ENCODE measurements at regions not wholly inside any gene's neighbourhood (a gene's known extent, or its start where the extent isn't known, plus 50 kb on each side); places are given as distances from the start of the nearest gene placed in this dataset.
"Not testable (repeated sequence)": the region's sequence is repeated elsewhere in the genome, so short reads cannot be mapped to it uniquely, and the experiment has no call there.

GRCh38 chr3:137191951-137192350 lies 234.2 kb downstream of the IL20RB start:
- Histone ChIP-seq H2AFZ (ENCODE audit: insufficient read depth, low read depth, low read length, poor library complexity, severe bottlenecking) (no peak overlapping the region), H3K9ac (ENCODE audit: insufficient read depth, low read length, poor library complexity, severe bottlenecking) (no peak overlapping the region), H3K36me3 (replicated peaks in 1 of 2; ENCODE audit: control insufficient read depth in 1 of 2, insufficient read depth in 2 of 2, low read length in 2 of 2) (no peaks in the 10 kb centered on the region), H3K27ac (ENCODE audit: low read depth in 1 of 2, low read length in 2 of 2) (no peak overlapping the region), H3K4me2 (replicated peaks; ENCODE audit: extremely low read depth, low read length, poor library complexity, severe bottlenecking) (no peak overlapping the region), H3K9me3 (replicated peaks in 1 of 2; ENCODE audit: control insufficient read depth in 1 of 2, insufficient read depth in 1 of 2, low read length in 2 of 2) (peaks cover 0 to 10% of the 10 kb centered on the region in 2 donors), H3K27me3 (ENCODE audit: control insufficient read depth in 2 of 2, insufficient read depth in 2 of 2, low read length in 2 of 2) (no peaks in the 10 kb centered on the region), H3K4me1 (ENCODE audit: control insufficient read depth in 1 of 2, insufficient read depth in 2 of 2, low read length in 2 of 2) (no peaks in the 10 kb centered on the region), H3K4me3 (replicated peaks in 1 of 3; ENCODE audit: low read depth in 2 of 3, low read length in 3 of 3) (no peak overlapping the region), H4K20me1 (ENCODE audit: insufficient read depth, low read length) (no peaks in the 10 kb centered on the region), H3K79me2 (ENCODE audit: insufficient read depth, low read length) (no peaks in the 10 kb centered on the region)
- H3K27me3 Mint-ChIP-seq (ENCODE audit: low read depth in 3 of 3), result peaks cover 0 to 6% (median 0%) of the 10 kb centered on the region in 3 donors
- DNase-seq, result no peak
- H3K36me3 Mint-ChIP-seq, result no peaks in the 10 kb centered on the region
- H3K4me3 Mint-ChIP-seq, result no peak overlapping the region
- peaks cover 0 to 14% (median 6%) of the 10 kb centered on the region in 7 donors for H3K9me3 Mint-ChIP-seq
- intact Hi-C loops (cut with micrococcal nuclease), result no loop called here
- TF ChIP-seq CTCF (IDR thresholded peaks at IDR 0.05), result no peak
- 100% methylated on average over 1 of the region's 8 CpGs for WGBS (ENCODE audit: insufficient coverage)
- H3K27ac Mint-ChIP-seq, result no peak overlapping the region
- no peaks in the 10 kb centered on the region for H3K4me1 Mint-ChIP-seq

GRCh38 chr3:137194301-137194700 lies 236.5 kb downstream of the IL20RB start:
- Histone ChIP-seq H3K27me3 (ENCODE audit: control insufficient read depth in 2 of 2, insufficient read depth in 2 of 2, low read length in 2 of 2) (no peaks in the 10 kb centered on the region), H3K27ac (ENCODE audit: low read depth in 1 of 2, low read length in 2 of 2) (no peak overlapping the region), H3K4me3 (replicated peaks in 1 of 3; ENCODE audit: low read depth in 2 of 3, low read length in 3 of 3) (no peak overlapping the region), H3K4me2 (replicated peaks; ENCODE audit: extremely low read depth, low read length, poor library complexity, severe bottlenecking) (no peak overlapping the region), H4K20me1 (ENCODE audit: insufficient read depth, low read length) (no peaks in the 10 kb centered on the region), H2AFZ (ENCODE audit: insufficient read depth, low read depth, low read length, poor library complexity, severe bottlenecking) (no peak overlapping the region), H3K9ac (ENCODE audit: insufficient read depth, low read length, poor library complexity, severe bottlenecking) (no peak overlapping the region), H3K4me1 (ENCODE audit: control insufficient read depth in 1 of 2, insufficient read depth in 2 of 2, low read length in 2 of 2) (no peaks in the 10 kb centered on the region), H3K79me2 (ENCODE audit: insufficient read depth, low read length) (no peaks in the 10 kb centered on the region), H3K36me3 (replicated peaks in 1 of 2; ENCODE audit: control insufficient read depth in 1 of 2, insufficient read depth in 2 of 2, low read length in 2 of 2) (no peaks in the 10 kb centered on the region), H3K9me3 (replicated peaks in 1 of 2; ENCODE audit: control insufficient read depth in 1 of 2, insufficient read depth in 1 of 2, low read length in 2 of 2) (peaks cover 0 to 10% of the 10 kb centered on the region in 2 donors)
- Mint-ChIP-seq H3K4me3 (no peak overlapping the region), H3K27me3 (ENCODE audit: low read depth in 3 of 3) (peaks cover 0 to 6% (median 0%) of the 10 kb centered on the region in 3 donors), H3K4me1 (no peaks in the 10 kb centered on the region), H3K27ac (no peak overlapping the region), H3K9me3 (peaks cover 0 to 16% (median 7%) of the 10 kb centered on the region in 7 donors), H3K36me3 (no peaks in the 10 kb centered on the region)
- 83% methylated on average over 4 of the region's 4 CpGs for WGBS (ENCODE audit: insufficient coverage)
- no peak for TF ChIP-seq CTCF (IDR thresholded peaks at IDR 0.05)
- DNase-seq, result no peak
- intact Hi-C loops (cut with micrococcal nuclease), result no loop called here

- not testable (repeated sequence) for H3K9me3 ChIP-seq (replicated peaks in 1 of 2; ENCODE audit: control insufficient read depth in 1 of 2, insufficient read depth in 1 of 2, low read length in 2 of 2); H3K4me3 Mint-ChIP-seq
These were observed 240.6 kb downstream of the IL20RB start for GRCh38 chr3:137198374-137198773.

More at GRCh38 chr3:137198374-137198773, 240.6 kb downstream of the IL20RB start:
- H3K36me3 Mint-ChIP-seq; H3K4me1 ChIP-seq (ENCODE audit: control insufficient read depth in 1 of 2, insufficient read depth in 2 of 2, low read length in 2 of 2); H3K36me3 ChIP-seq (replicated peaks in 1 of 2; ENCODE audit: control insufficient read depth in 1 of 2, insufficient read depth in 2 of 2, low read length in 2 of 2); H3K27me3 Mint-ChIP-seq (ENCODE audit: low read depth in 3 of 3); H3K4me2 ChIP-seq (replicated peaks; ENCODE audit: extremely low read depth, low read length, poor library complexity, severe bottlenecking); H3K4me1 Mint-ChIP-seq; H3K79me2 ChIP-seq (ENCODE audit: insufficient read depth, low read length); H4K20me1 ChIP-seq (ENCODE audit: insufficient read depth, low read length); H3K27me3 ChIP-seq (ENCODE audit: control insufficient read depth in 2 of 2, insufficient read depth in 2 of 2, low read length in 2 of 2); H3K27ac Mint-ChIP-seq; intact Hi-C loops (cut with micrococcal nuclease); H3K9ac ChIP-seq (ENCODE audit: insufficient read depth, low read length, poor library complexity, severe bottlenecking); H3K27ac ChIP-seq (ENCODE audit: low read depth in 1 of 2, low read length in 2 of 2); DNase-seq; H2AFZ ChIP-seq (ENCODE audit: insufficient read depth, low read depth, low read length, poor library complexity, severe bottlenecking); H3K4me3 ChIP-seq (replicated peaks in 1 of 3; ENCODE audit: low read depth in 2 of 3, low read length in 3 of 3): not testable (repeated sequence)
- peaks cover 0 to 12% (median 6%) of the 10 kb centered on the region in 7 donors for H3K9me3 Mint-ChIP-seq
- WGBS (ENCODE audit: insufficient coverage), result 90% methylated on average over 2 of the region's 32 CpGs

All from CD14-positive monocyte (primary cell).